Left lobe of liver (tissue), 2 donors: ENCODE measurements at regions not wholly inside any gene's neighbourhood (a gene's known extent, or its start where the extent isn't known, plus 50 kb on each side); places are given as distances from the start of the nearest gene placed in this dataset.
A peak's percentile ranks its signal among the peaks of the same experiment; 100 is the strongest.

Source experiments
- ATAC-seq: fragments of 200-7000 bp; cut with Tn5 transposase; one replicate; pipeline ENCODE4 v1.9.1; 2020; ENCODE audit warnings: mild to moderate bottlenecking, moderate library complexity
- DNase-seq: peaks from one replicate; pipeline ENCODE4 v3.0.0-alpha.2; 2020; ENCODE audit warnings: low spot score
- donor health status: DM: no; HTN: no; CAD: no; lungs with moderate emphysema.
- donor health status: DM: no; HTN: yes; CAD: no.

GRCh38 chr1:2865571-2866421, 64.3 kb upstream of the TTC34 start:
- no peak for ATAC-seq
- no peak for DNase-seq

- ATAC-seq, result no peak
- DNase-seq, result no peak
Observed at GRCh38 chr1:2866422-2867086, 65.1 kb upstream of the TTC34 start.

- no peak for ATAC-seq
- DNase-seq, result no peak
Observed at GRCh38 chr1:2867087-2867425, 65.6 kb upstream of the TTC34 start.

GRCh38 chr1:2867861-2868260, 66.4 kb upstream of the TTC34 start:
- no peak for ATAC-seq
- DNase-seq, result no peak

- ATAC-seq (no peak), DNase-seq (no peak)
Observed at GRCh38 chr1:2868571-2869195, 67.2 kb upstream of the TTC34 start.

- ATAC-seq (no peak), DNase-seq (no peak)
Observed at GRCh38 chr1:2871246-2871815, 69.8 kb upstream of the TTC34 start.

- ATAC-seq, result no peak
Observed at GRCh38 chr1:2874207-2874606, 72.7 kb upstream of the TTC34 start.

GRCh38 chr1:2874607-2875480, 73.4 kb upstream of the TTC34 start:
- DNase-seq (no peak), ATAC-seq (no peak)

More at GRCh38 chr1:2874207-2874606, 72.7 kb upstream of the TTC34 start:
- DNase-seq, result no peak

- no peak for DNase-seq
- peak; percentile 66 for ATAC-seq
Observed at GRCh38 chr1:2875707-2876561, 74.4 kb upstream of the TTC34 start.

- DNase-seq (no peak), ATAC-seq (no peak)
Observed at GRCh38 chr1:2876846-2877245, 75.4 kb upstream of the TTC34 start.

- DNase-seq (no peak), ATAC-seq (no peak)
Observed at GRCh38 chr1:2877391-2877790, 75.9 kb upstream of the TTC34 start.

GRCh38 chr1:2878591-2878990, 77.1 kb upstream of the TTC34 start:
- ATAC-seq (no peak), DNase-seq (no peak)

- ATAC-seq (no peak), DNase-seq (no peak)
Observed at GRCh38 chr1:2879026-2879425, 77.5 kb upstream of the TTC34 start.

- no peak for DNase-seq
- ATAC-seq, result no peak
Observed at GRCh38 chr1:2879591-2879990, 78.1 kb upstream of the TTC34 start.

GRCh38 chr1:2880086-2880485, 78.6 kb upstream of the TTC34 start:
- ATAC-seq, result no peak
- DNase-seq, result no peak

GRCh38 chr1:2880812-2881295, 79.4 kb upstream of the TTC34 start:
- ATAC-seq (no peak), DNase-seq (no peak)

GRCh38 chr1:2881556-2881955, 80.1 kb upstream of the TTC34 start:
- no peak for DNase-seq
- no peak for ATAC-seq

GRCh38 chr1:2882966-2883696, 81.6 kb upstream of the TTC34 start:
- DNase-seq, result no peak

GRCh38 chr1:2885001-2885400, 83.5 kb upstream of the TTC34 start:
- ATAC-seq, result no peak
- no peak for DNase-seq

More at GRCh38 chr1:2882966-2883696, 81.6 kb upstream of the TTC34 start:
- ATAC-seq, result no peak
